Gastroesophageal sphincter (tissue), 4 donors: ENCODE measurements at regions not wholly inside any gene's neighbourhood (a gene's known extent, or its start where the extent isn't known, plus 50 kb on each side); places are given as distances from the start of the nearest gene placed in this dataset.

ENCODE experiments used
- ATAC-seq: fragments of 150-250 bp; one replicate; pipeline ENCODE4 v1.9.1; 2016; ENCODE audit warnings: mild to moderate bottlenecking, moderate library complexity
- H3K27ac ChIP-seq, 4 donors: fragments of 200-600 bp; sonication (generic) in 3 of 4; 1 replicate in 3 of 4; 2 replicates in 1 of 4; pipeline ENCODE4 v1.5.1; 2016 to 2019
- H3K27me3 ChIP-seq: fragments of 200-600 bp; sonication (generic); one replicate; pipeline ENCODE4 v1.5.1; 2019
- H3K36me3 ChIP-seq, 2 donors: fragments of 200-600 bp; sonication (generic); one replicate each; pipeline ENCODE4 v1.5.1; 2019; ENCODE audit warnings: control low read depth in 1 of 2
- H3K4me1 ChIP-seq, 3 donors: fragments of 200-600 bp; sonication (generic); 1 replicate in 2 of 3; 2 replicates in 1 of 3; pipeline ENCODE4 v1.5.1; 2016 to 2019; ENCODE audit warnings: control low read depth in 2 of 3
- H3K4me3 ChIP-seq, 2 donors: fragments of 200-600 bp; sonication (generic); one replicate each; pipeline ENCODE4 v1.5.1; 2019; ENCODE audit warnings: mild to moderate bottlenecking in 1 of 2, moderate library complexity in 1 of 2
- H3K9me3 ChIP-seq, 3 donors: fragments of 200-600 bp; sonication (generic); one replicate each; pipeline ENCODE4 v1.5.1; 2017 to 2019; ENCODE audit warnings: control low read depth in 2 of 3
- CTCF ChIP-seq, 4 experiments: fragments of 200-600 bp in 2 of 4; fragments of 450-650 bp in 2 of 4; sonication (generic) in 1 of 4; IDR thresholded peaks; one replicate each; pipeline ENCODE4 v1.5.1; 2017 to 2019; ENCODE audit warnings: antibody characterized with exemption in 4 of 4, mild to moderate bottlenecking in 2 of 4, moderate library complexity in 2 of 4
- EP300 ChIP-seq: sonication (generic); formaldehyde crosslinking; IDR thresholded peaks from one replicate; pipeline ENCODE4 v1.6.1; 2017; ENCODE audit warnings: antibody characterized with exemption, mild to moderate bottlenecking
- POLR2A ChIP-seq, 2 donors: fragments of 450-650 bp; IDR thresholded peaks; one replicate each; pipeline ENCODE4 v1.6.1; 2017; ENCODE audit warnings: antibody characterized with exemption in 2 of 2, mild to moderate bottlenecking in 2 of 2, moderate library complexity in 1 of 2
- POLR2AphosphoS5 ChIP-seq: sonication (generic); formaldehyde crosslinking; IDR thresholded peaks from one replicate; pipeline ENCODE4 v1.6.1; 2017; ENCODE audit warnings: antibody characterized with exemption
- WGBS, 2 donors: methylation state at CpG; one replicate each; pipeline ENCODE4 v1.1.5; 2018; ENCODE audit warnings: low coverage in 1 of 2; 5-methylcytosine and 5-hydroxymethylcytosine counted together

GRCh38 chr12:77560714-77561113 is 270.0 kb upstream of the NAV3 start:
- H3K36me3 ChIP-seq = no peaks in the 10 kb centered on the region
- H3K4me3 ChIP-seq = no peak overlapping the region
- ATAC-seq = no peak
- TF ChIP-seq CTCF (IDR thresholded peaks at IDR 0.05) (no peak), POLR2A (IDR thresholded peaks at IDR 0.05) (no peak), EP300 (no peak), POLR2AphosphoS5 (no peak)
- no peaks in the 10 kb centered on the region for H3K9me3 ChIP-seq
- H3K27me3 ChIP-seq = no peaks in the 10 kb centered on the region
- WGBS, 2 donors = 81 to 88% methylated on average over 3 of the region's 6 CpGs
- H3K27ac ChIP-seq = no peak overlapping the region
- H3K4me1 ChIP-seq = no peaks in the 10 kb centered on the region

- ATAC-seq = peak; percentile 34
- H3K27me3 ChIP-seq = no peaks in the 10 kb centered on the region
- 90 to 100% methylated on average over 1 to 2 of the region's 12 CpGs for WGBS, 2 donors
- no peak overlapping the region for H3K4me3 ChIP-seq
- H3K9me3 ChIP-seq = no peaks in the 10 kb centered on the region
- H3K27ac ChIP-seq = no peak overlapping the region
- TF ChIP-seq POLR2AphosphoS5 (no peak), EP300 (no peak), POLR2A (IDR thresholded peaks at IDR 0.05) (no peak), CTCF (IDR thresholded peaks at IDR 0.05) (no peak)
- H3K4me1 ChIP-seq = no peaks in the 10 kb centered on the region
- H3K36me3 ChIP-seq = no peaks in the 10 kb centered on the region
These were observed 271.2 kb upstream of the NAV3 start for GRCh38 chr12:77559400-77560074.

- H3K4me1 ChIP-seq = no peaks in the 10 kb centered on the region
- H3K27ac ChIP-seq = no peak overlapping the region
- H3K9me3 ChIP-seq = no peaks in the 10 kb centered on the region
- no peaks in the 10 kb centered on the region for H3K36me3 ChIP-seq
- TF ChIP-seq CTCF (IDR thresholded peaks at IDR 0.05) (no peak), POLR2A (IDR thresholded peaks at IDR 0.05) (no peak), POLR2AphosphoS5 (no peak), EP300 (no peak)
- ATAC-seq = no peak
- H3K27me3 ChIP-seq = no peaks in the 10 kb centered on the region
- 72 to 81% methylated on average over 4 of the region's 4 CpGs for WGBS, 2 donors
- no peak overlapping the region for H3K4me3 ChIP-seq
These were observed 275.6 kb upstream of the NAV3 start for GRCh38 chr12:77555074-77555473.

- Histone ChIP-seq H3K27ac (no peak overlapping the region), H3K36me3 (no peaks in the 10 kb centered on the region), H3K9me3 (no peaks in the 10 kb centered on the region), H3K27me3 (no peaks in the 10 kb centered on the region), H3K4me1 (no peaks in the 10 kb centered on the region), H3K4me3 (no peak overlapping the region)
- 88 to 100% methylated on average over 1 of the region's 1 CpG for WGBS, 2 donors
- no peak for ATAC-seq
- TF ChIP-seq EP300 (no peak), CTCF (IDR thresholded peaks at IDR 0.05) (no peak), POLR2A (IDR thresholded peaks at IDR 0.05) (no peak), POLR2AphosphoS5 (no peak)
These were observed 276.6 kb upstream of the NAV3 start for GRCh38 chr12:77553976-77554619.
